NCI-H526 treated with DMSO at 0.1 percent for 48 hours (cell line): ENCODE measurements at regions not wholly inside any gene's neighbourhood (a gene's known extent, or its start where the extent isn't known, plus 50 kb on each side); places are given as distances from the start of the nearest gene placed in this dataset.
A peak's percentile ranks its signal among the peaks of the same experiment; 100 is the strongest.

ENCODE experiments used
- DNase-seq: peaks from one replicate; lab custom pipeline; 2025; lab: John Stamatoyannopoulos, UW

GRCh38 chr9:86795823-86796553, 151.3 kb downstream of the GAS1 start:
- DNase-seq: no peak

DNA sequence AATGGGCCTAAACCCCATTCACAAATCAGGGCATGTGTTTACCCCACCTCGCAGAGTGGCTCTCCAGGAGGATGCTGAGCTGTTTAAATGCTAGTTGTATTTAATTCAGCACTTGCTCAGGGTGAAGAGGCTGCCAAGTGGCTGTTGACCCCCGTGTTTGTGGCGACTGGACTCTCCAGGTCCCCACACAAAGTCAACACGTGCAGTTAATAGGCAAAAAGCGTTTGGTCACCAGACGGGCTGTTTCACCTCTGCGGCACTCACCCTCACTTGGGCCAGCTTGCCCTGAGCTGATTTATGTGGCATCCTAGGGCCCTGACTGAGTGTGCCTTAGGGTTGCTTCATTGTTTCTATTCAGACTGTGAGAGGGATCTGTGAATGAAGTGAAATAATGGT, 152.3 kb downstream of the GAS1 start:
- no peak for DNase-seq

- DNase-seq: no peak
Observed at GRCh38 chr9:86794391-86795046, 152.8 kb downstream of the GAS1 start.

GRCh38 chr9:86792136-86792535, 155.2 kb downstream of the GAS1 start:
- no peak for DNase-seq

GRCh38 chr9:86790805-86791204, 156.5 kb downstream of the GAS1 start:
- DNase-seq: no peak

- no peak for DNase-seq
Observed at GRCh38 chr9:86788456-86788855, 158.8 kb downstream of the GAS1 start.

GRCh38 chr9:86783884-86784283, 163.4 kb downstream of the GAS1 start:
- DNase-seq: no peak

DNA sequence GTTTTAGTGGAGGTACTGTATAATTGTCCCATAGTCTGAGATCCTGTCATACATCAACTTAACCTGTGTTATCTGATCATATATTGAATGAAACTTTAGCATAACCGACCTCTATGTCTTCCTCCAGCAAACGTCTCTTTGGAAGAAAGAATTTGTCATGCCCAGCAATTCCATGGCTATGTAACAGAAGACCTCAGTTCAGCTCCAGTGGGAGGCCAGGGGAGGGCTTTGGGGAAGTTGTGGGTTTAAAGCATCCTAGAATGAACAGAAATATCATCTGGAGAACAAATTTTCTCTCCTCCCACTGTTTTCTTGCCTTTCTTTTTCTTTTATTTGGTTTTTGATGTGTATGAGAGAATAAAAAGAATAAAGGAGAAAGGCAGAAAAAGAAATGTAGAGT, 164.5 kb downstream of the GAS1 start:
- no peak for DNase-seq

DNA sequence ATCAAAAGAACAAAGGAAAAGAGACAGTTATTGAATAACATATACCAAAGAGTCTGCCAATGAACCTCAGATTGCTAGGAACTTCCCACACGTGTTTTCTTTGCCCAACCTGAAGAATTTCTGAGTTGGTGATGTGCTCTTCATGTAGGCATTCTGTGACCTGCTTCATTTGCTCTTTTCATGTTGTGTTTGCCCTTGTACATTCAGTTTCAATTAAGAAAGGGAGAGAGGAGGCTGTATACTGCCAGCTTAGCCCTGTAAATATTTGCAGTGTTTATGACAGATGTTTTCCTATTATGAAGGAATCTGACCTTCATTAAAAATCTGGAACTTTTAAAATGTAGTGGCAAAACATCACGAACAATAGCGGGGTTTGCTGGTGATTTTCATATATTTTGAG, 168.5 kb downstream of the GAS1 start:
- no peak for DNase-seq

DNA sequence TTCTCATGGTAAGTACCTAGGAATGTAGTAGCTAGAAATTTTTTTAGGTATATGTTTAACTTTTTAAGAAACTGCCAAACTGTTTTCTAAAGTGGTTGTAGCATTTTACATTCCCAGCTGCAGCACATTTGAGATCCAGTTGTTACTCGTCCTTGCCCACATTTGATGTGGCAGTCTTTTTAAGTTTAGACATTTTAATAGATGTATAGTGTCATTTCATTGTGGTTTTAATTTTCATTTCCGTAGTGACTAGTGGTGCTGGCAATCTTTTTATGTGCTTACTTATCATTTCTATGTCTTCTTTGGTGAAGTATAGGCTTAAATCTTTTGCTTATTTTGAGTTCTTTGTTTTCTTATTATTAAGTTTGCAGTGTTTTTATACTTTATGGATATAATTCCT, 171.6 kb downstream of the GAS1 start:
- DNase-seq: no peak

DNA sequence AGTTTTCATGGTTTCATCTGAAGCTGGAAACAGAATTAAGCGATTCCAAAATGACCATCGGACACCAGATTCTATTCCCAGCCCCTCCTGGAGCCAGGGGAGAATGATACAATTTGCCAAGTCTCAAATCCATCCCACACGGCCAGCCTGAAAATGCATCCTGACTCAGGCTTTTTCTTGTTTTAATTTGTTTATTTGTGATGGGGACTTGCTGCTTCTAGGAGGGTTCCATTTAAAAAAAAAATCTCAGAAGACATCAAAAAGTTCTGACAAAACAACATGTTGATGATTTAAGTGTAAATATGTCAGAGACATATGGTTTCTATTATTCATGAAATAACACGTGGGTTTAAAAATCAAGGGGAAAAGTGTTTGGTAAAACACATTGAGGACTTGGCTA, 173.2 kb downstream of the GAS1 start:
- DNase-seq: no peak

DNA sequence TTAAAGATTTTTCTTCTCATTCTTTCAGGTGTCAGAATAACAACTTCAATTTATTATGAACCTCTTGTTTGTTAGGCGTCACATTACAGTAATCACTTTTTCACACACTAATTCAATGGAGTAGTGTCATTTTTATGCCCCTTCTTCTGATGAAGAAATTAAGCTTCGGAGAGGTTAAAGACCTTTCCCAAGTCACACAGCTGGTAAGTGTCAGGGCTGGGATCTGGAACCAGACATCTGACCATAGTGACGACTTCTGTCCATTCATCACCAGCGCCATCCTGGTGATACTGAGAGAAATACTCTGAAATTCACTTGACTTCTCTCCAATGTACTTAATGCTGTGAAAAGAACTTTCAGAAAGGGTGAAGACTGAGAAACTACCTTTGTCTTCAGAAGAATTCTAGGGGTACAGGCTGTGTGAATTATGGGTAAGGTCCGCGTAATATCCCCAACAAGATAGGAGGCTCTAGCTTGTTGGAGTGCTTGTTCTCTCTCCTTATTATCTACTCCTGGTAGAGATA, 173.8 kb downstream of the GAS1 start:
- DNase-seq: no peak

GRCh38 chr9:86772635-86772993, 174.7 kb downstream of the GAS1 start:
- DNase-seq: no peak

- no peak for DNase-seq
Observed at GRCh38 chr9:86771941-86772634, 175.2 kb downstream of the GAS1 start.

- DNase-seq: no peak
Observed at GRCh38 chr9:86771420-86771819, 175.9 kb downstream of the GAS1 start.

DNA sequence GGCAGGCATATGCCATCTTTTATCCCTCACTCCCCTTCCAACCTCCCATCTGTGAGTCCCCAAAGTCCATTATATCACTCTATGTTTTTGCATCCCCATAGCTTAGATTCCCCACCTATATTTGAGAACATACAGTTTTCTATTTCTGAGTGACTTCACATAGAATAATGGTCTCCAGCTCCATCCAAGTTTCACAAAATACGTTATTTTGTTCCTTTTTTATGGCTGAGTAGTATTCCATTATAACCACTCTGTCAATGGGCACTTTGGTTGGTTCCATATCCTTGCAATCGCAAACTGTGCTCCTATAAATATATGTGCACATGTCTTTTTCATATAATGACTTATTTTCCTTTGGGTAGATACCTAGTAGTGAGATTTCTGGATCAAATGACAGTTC, 178.6 kb downstream of the GAS1 start:
- no peak for DNase-seq

GRCh38 chr9:86768020-86768419, 179.3 kb downstream of the GAS1 start:
- DNase-seq: no peak

DNA sequence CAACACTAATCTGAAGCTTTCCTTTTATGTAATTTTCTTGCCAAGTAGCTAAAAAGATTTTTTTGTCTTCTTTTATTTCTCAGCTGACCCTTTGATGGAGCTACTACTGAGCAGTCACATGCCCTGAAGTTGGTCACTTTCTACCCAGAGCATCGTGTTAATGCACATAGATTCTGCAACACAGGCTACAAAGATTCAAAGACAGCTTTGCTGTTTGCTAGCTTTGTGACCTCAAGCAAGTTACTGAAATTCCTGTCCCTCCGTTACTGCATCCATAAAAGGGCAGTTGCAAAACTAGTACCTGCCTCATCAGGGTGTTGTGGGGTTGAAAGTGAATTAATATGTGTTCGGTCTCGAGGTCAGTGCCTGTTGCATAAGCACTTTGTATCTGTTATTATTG, 179.9 kb downstream of the GAS1 start:
- no peak for DNase-seq

- DNase-seq: peak; percentile 56
Observed at GRCh38 chr9:86766912-86767311, 180.4 kb downstream of the GAS1 start.

GRCh38 chr9:86766511-86766910, 180.8 kb downstream of the GAS1 start:
- no peak for DNase-seq

DNA sequence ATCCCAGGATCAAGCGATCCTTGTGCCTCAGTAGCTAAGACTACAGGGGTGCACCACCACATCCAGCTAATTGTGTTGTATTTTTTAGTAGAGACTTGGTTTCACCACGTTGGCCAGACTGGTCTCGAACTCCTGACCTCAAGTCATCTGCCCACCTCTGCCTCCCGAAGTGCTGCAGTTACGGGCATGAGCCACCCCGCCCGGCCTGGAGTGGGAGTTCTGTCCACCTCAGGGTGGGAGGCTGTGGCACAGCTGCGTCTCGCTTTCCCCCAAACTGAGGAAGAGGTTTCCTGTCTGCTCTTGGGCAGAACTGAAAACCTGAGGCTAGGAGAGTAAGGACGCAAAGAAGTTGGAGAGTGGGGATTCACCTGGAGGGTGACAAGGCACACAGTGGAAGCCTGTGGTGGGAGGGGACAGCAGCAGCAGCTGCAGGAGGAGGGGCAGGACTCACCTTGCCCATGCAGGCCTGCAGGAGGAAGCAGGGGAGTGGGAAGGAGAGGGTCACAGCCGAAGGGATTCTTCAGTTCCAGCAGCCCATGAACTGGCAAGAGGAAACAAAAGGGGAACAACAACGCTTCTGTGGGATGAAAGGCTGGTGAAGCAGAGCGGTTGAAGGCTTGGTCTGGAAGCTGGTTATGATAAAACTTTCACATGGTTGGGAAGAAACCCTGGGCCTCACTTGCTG, 181.4 kb downstream of the GAS1 start:
- no peak for DNase-seq

GRCh38 chr9:86764671-86765343, 182.5 kb downstream of the GAS1 start:
- no peak for DNase-seq
